SK-N-MC (cell line): ENCODE measurements at regions not wholly inside any gene's neighbourhood (a gene's known extent, or its start where the extent isn't known, plus 50 kb on each side); places are given as distances from the start of the nearest gene placed in this dataset.
"Not testable (repeated sequence)": the region's sequence is repeated elsewhere in the genome, so short reads cannot be mapped to it uniquely, and the experiment has no call there.

Source experiments
- DNase-seq: peaks from one replicate; pipeline ENCODE4 v3.0.0-alpha.2; 2011; ENCODE audit warnings: low read depth, low spot score
- H3K27ac ChIP-seq: fragments of 200-600 bp; sonication (generic); 2 replicates; pipeline ENCODE4 v1.5.1; 2016; ENCODE audit warnings: mixed run types
- H3K36me3 ChIP-seq: fragments of 200-600 bp; sonication (generic); 2 replicates; pipeline ENCODE4 v1.6.1; 2017; ENCODE audit warnings: antibody characterized with exemption, low read length, mixed read lengths; ENCODE audit not compliant: insufficient read depth
- H3K4me3 ChIP-seq: fragments of 200-600 bp; sonication (generic); 2 replicates; pipeline ENCODE4 v1.5.1; 2016
- H3K9ac ChIP-seq: fragments of 200-600 bp; sonication (generic); 2 replicates; pipeline ENCODE4 v1.8.0; 2017; ENCODE audit warnings: mixed run types, mixed read lengths; ENCODE audit not compliant: insufficient read length
- H3K9me3 ChIP-seq: fragments of 200-600 bp; sonication (generic); 2 replicates; pipeline ENCODE4 v1.6.1; 2017; ENCODE audit warnings: low read depth, mild to moderate bottlenecking, antibody characterized with exemption, low read length, moderate library complexity, mixed read lengths
- EZH2 ChIP-seq: fragments of 200-600 bp; sonication (generic); IDR thresholded peaks from one replicate; pipeline ENCODE4 v1.6.1; 2017; ENCODE audit warnings: antibody characterized with exemption
- FOXP2 ChIP-seq: optimal IDR thresholded peaks from 2 replicates; pipeline ENCODE3; 2011; ENCODE audit warnings: mild to moderate bottlenecking, moderate library complexity; ENCODE audit not compliant: insufficient read depth; ENCODE audit errors: extremely low read length, control extremely low read depth
- POLR2AphosphoS5 ChIP-seq: IDR thresholded peaks from 2 replicates; pipeline ENCODE4 v1.6.1; 2012; ENCODE audit warnings: mild to moderate bottlenecking, low read depth, low read length, borderline replicate concordance

GRCh38 chr13:28607187-28607955 is 51.6 kb upstream of the POMP start:
- no peak for TF ChIP-seq POLR2AphosphoS5
- TF ChIP-seq EZH2, result no peak
- no peak for TF ChIP-seq FOXP2

GRCh38 chr13:28606466-28606865 is 52.5 kb upstream of the POMP start:
- TF ChIP-seq EZH2, result no peak
- TF ChIP-seq POLR2AphosphoS5, result no peak
- TF ChIP-seq FOXP2, result no peak
- no peak for DNase-seq
- Histone ChIP-seq H3K36me3 (no peaks in the 10 kb centered on the region), H3K27ac (no peak overlapping the region), H3K4me3 (no peak overlapping the region), H3K9me3 (no peaks in the 10 kb centered on the region), H3K9ac (no peak overlapping the region)

More at GRCh38 chr13:28607187-28607955, 51.6 kb upstream of the POMP start:
- Histone ChIP-seq H3K9me3 (no peaks in the 10 kb centered on the region), H3K27ac (no peak overlapping the region), H3K9ac (no peak overlapping the region), H3K4me3 (no peak overlapping the region), H3K36me3 (no peaks in the 10 kb centered on the region)
- no peak for DNase-seq

- not testable (repeated sequence) for H3K36me3 ChIP-seq, H3K4me3 ChIP-seq, DNase-seq, H3K9me3 ChIP-seq, H3K27ac ChIP-seq, H3K9ac ChIP-seq
Measured at GRCh38 chr13:28605147-28605546, 53.8 kb upstream of the POMP start.

GRCh38 chr13:28603043-28603664 is 55.8 kb upstream of the POMP start:
- TF ChIP-seq POLR2AphosphoS5 (no peak), EZH2 (no peak), FOXP2 (no peak)
- no peak for DNase-seq

GRCh38 chr13:28602580-28602979 is 56.4 kb upstream of the POMP start:
- H3K36me3 ChIP-seq, result no peaks in the 10 kb centered on the region
- TF ChIP-seq EZH2 (no peak), FOXP2 (no peak), POLR2AphosphoS5 (no peak)
- H3K4me3 ChIP-seq, result no peak overlapping the region
- H3K9ac ChIP-seq, result no peak overlapping the region
- no peak for DNase-seq
- H3K27ac ChIP-seq, result no peak overlapping the region
- H3K9me3 ChIP-seq, result no peaks in the 10 kb centered on the region

More at GRCh38 chr13:28603043-28603664, 55.8 kb upstream of the POMP start:
- no peak overlapping the region for H3K9ac ChIP-seq
- no peak overlapping the region for H3K27ac ChIP-seq
- no peaks in the 10 kb centered on the region for H3K9me3 ChIP-seq
- no peaks in the 10 kb centered on the region for H3K36me3 ChIP-seq
- no peak overlapping the region for H3K4me3 ChIP-seq

- Histone ChIP-seq H3K27ac (no peak overlapping the region), H3K9me3 (no peaks in the 10 kb centered on the region), H3K4me3 (no peak overlapping the region), H3K36me3 (no peaks in the 10 kb centered on the region), H3K9ac (no peak overlapping the region)
- TF ChIP-seq POLR2AphosphoS5 (no peak), EZH2 (no peak), FOXP2 (no peak)
- no peak for DNase-seq
Measured at GRCh38 chr13:28601581-28601980, 57.3 kb upstream of the POMP start.

GRCh38 chr13:28597641-28598040 is 61.3 kb upstream of the POMP start:
- Histone ChIP-seq H3K9me3 (no peaks in the 10 kb centered on the region), H3K27ac (no peak overlapping the region), H3K4me3 (no peak overlapping the region), H3K36me3 (no peaks in the 10 kb centered on the region), H3K9ac (no peak overlapping the region)
- peak; percentile 37 for DNase-seq
- TF ChIP-seq EZH2 (no peak), FOXP2 (no peak), POLR2AphosphoS5 (no peak)

- Histone ChIP-seq H3K27ac (no peak overlapping the region), H3K9ac (no peak overlapping the region), H3K4me3 (no peak overlapping the region), H3K36me3 (no peaks in the 10 kb centered on the region), H3K9me3 (no peaks in the 10 kb centered on the region)
- DNase-seq, result no peak
- TF ChIP-seq FOXP2, result no peak
- TF ChIP-seq EZH2, result no peak
- no peak for TF ChIP-seq POLR2AphosphoS5
Measured at GRCh38 chr13:28590461-28590860, 68.5 kb upstream of the POMP start.
